ENCODE measurements at regions not wholly inside any gene's neighbourhood (a gene's known extent, or its start where the extent isn't known, plus 50 kb on each side); places are given as distances from the start of the nearest gene placed in this dataset.

DNA sequence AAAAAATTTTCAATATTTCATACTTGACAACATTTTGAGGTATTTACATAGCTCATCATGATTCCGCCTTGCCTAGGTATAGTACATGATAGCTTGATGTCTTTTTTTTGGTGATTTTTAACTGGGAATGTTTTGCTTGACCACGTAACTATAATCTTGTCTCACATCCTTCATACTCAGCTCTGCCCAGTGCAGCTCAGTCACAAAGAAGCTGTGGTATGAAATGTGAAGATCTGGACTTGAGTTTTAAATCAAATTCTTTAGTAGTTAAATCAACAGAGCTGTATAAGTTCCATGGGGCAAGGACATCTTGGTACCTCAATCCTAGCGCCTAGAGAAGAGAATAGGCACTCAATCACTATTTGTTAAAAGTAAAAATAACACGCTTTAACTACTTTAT lies 276.3 kb upstream of the DKK2 start:
- DNase-seq: peak; percentile 31

DNA sequence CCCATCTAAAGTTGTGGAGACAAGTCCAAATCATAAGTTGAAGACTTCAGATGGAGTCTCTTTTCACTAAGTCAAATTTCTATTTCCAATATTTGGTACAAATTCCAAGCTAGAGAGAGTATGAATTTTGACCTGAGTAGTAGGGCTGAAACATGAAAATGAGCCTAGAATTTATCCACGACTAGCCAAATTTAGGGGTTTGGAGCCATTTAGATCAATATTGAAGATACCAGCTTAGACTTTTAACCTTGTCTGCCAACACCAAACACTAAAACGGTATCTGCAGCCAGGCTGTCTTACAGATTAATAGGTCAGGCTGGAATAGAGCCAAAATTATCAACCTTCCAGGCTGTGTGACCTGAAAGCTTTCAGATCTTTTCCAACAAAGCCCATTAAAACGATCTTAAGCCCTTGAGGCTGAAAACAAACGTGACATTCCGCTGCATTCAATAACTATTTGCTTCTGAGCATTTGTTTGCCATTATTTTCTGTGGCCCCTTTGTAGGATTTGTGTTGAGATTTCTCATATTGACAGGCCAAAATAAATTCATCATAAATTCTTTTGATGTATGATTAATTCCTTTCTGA lies 268.7 kb upstream of the DKK2 start:
- no peak for DNase-seq

- peak; percentile 18 for DNase-seq
Observed at GRCh38 chr4:107299646-107300045, 263.5 kb upstream of the DKK2 start.

GRCh38 chr4:107292979-107293378 lies 256.9 kb upstream of the DKK2 start:
- no peak for DNase-seq

GRCh38 chr4:107283587-107284559 lies 247.8 kb upstream of the DKK2 start:
- DNase-seq: peak; percentile 94

GRCh38 chr4:107279733-107280132 lies 243.6 kb upstream of the DKK2 start:
- DNase-seq: peak; percentile 70

DNA sequence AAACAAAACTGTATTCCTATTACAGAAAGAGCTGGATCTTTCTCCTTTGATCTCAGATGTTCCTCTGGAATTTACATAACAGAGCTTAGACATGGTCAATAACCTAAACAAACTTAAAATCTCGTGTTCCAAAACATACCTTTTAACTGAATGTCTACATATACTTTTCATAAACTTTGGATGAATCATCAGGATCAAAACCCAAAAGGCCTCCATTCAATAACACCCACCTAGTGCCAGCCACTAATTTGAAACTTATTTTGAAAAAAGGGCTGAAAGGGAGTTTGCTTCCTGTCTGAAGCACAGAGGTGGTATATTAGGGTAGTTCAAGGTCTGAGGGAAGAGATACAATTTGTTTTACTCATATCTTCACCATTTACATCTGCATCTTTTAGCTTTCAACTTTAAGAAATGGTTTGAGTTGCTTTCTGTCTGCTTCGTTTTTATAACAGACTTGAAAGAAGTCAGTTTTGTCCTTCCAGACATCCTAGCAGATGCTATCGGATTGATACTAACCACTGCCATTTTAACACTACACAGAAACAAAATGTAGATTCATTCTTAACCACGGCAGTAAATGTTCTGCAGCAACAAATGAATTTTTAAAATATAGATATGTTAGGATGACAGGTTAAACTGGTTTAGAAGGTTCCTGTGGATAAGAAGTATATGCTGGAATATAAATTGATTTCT lies 242.8 kb upstream of the DKK2 start:
- peak; percentile 31 for DNase-seq

DNA sequence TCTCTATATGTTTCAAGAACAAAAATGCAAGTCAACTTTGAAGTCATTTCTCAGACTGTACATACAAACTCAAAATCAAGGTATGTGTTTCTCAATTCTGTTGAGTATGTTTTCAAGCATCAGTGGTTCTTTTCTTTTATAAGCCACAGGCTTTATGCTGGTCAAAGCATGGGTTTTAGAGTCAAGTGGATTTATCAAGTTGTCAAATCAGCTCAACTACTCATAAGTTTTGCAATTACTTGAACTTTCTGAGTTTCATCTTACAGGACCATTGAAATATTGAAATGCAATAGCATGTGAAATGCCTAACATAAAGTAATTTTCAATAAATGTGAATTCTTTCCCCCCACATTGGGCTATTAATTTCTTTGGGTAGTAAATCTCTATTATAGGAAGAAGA lies 239.9 kb upstream of the DKK2 start:
- DNase-seq: no peak

DNA sequence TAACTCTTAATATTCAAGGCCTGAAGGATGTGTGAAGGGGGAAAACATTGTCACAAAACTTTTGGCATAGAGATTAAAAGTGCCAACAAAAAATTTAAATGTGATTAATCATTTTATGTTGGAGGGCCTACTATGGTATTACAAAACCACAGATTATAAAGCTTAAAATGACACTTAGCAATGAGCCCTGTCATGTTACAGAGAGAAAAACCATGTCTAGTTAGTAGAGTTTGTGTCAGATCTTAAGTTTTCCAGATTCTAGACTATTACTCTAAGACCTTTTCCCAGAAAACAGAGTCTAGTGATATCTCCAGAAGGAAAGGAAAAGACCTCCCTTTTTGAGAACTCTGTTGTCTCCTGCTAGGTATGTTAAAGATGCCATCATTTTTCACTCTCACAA lies 239.1 kb upstream of the DKK2 start:
- no peak for DNase-seq

- DNase-seq: no peak
Observed at GRCh38 chr4:107270614-107271013, 234.5 kb upstream of the DKK2 start.

- no peak for DNase-seq
Observed at GRCh38 chr4:107269175-107269574, 233.1 kb upstream of the DKK2 start.

DNA sequence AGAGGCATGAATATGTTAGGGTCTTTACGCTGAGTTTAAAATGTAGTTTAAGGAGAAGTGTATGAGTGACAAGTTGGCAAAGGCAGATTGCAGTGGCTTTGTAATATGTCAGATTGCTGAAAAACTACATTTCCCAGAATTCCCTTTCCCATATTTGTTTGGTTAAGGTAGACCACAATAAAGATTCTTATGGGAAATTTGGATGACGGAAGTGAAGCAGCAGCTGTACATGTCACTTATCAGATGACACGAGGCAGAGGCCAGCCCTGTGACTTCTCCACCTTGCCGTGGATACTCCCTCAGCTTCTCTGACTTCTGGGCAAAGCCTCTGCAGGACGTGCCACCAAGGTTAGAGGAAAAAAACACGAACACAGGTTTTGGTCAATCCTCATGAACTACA lies 229.7 kb upstream of the DKK2 start:
- DNase-seq: no peak

GRCh38 chr4:107261241-107261874 lies 225.2 kb upstream of the DKK2 start:
- DNase-seq: peak; percentile 66

- DNase-seq: peak; percentile 78
Observed at GRCh38 chr4:107258359-107258758, 222.2 kb upstream of the DKK2 start.

- DNase-seq: peak; percentile 33
Observed at GRCh38 chr4:107255596-107255995, 219.5 kb upstream of the DKK2 start.

- peak; percentile 21 for DNase-seq
Observed at GRCh38 chr4:107255114-107255513, 219.0 kb upstream of the DKK2 start.

GRCh38 chr4:107253579-107254068 lies 217.5 kb upstream of the DKK2 start:
- DNase-seq: no peak

- DNase-seq: no peak
Observed at GRCh38 chr4:107253090-107253489, 217.0 kb upstream of the DKK2 start.

DNA sequence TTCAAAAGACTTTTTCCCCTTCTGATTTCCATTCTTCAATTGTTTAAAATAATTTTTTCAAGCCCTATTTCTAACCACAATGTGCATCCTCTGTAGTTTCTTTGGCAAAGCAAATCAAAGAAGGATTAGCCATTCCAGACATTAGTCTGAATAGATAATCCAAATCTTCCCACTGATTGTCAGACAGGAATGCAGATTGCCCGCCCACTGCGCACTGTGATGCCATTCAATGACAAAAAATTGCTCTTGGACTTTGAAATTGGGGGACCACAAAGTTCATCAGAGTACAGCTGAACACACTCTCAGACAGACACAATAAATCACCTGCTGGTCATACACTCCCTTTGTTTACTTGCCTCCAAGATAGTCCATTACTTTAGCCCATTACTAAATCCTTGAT lies 216.5 kb upstream of the DKK2 start:
- no peak for DNase-seq

DNA sequence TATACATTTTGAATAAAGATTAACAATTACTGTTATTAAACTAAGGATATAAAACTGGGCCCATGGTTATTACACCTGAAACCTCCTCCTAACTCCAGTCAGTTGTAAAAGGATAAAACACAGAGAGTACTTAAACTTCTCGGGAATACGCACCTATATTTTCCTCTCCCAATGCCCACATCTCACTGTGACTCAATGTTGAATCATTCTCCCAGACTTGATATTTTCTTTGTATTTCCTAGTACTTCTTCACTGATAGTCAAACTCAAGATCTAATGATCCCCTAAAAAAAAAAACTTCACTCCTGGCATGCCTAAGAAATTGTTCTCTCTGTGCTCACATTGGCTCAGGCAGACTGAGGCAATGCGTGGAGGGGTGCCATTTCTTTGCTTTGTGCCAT lies 212.5 kb upstream of the DKK2 start:
- no peak for DNase-seq

DNA sequence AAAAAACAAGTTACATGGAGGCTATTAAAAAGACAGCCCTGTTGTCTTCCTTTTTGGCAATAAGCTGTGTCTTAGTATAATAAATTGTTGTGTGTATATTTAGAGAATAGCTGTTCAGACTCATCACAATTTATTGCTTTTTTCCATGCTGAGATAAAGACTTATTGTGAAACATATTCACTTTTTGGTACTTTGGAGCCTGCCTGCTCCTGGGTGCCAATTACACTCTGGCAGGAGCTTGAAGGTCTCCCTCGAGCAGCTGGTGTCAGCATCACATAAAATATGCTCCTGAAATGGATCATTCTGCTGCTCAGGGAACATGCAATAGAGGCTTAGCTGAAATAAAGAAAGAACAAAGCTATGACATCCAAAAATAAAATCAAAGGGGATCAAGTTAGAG lies 211.6 kb upstream of the DKK2 start:
- no peak for DNase-seq

DNA sequence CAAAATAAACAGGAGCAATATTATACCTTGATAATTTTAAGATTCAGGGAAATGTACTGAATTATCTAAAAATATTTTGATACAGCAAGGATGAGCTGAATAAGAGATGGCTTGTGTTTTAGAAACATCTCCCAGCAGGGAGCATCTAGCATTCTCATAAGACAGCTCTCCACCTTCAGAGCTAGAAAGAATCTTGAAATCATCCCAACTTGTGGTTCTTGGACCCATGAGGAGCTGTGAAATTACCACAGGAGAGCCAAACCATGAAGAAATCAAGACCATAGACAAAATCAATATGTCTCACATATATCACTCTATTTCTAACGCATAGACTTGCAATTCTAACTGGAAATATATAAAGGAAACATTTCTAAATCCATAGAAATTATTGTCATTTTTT lies 210.6 kb upstream of the DKK2 start:
- no peak for DNase-seq

GRCh38 chr4:107243141-107243781 lies 207.1 kb upstream of the DKK2 start:
- no peak for DNase-seq

Data from EL (cell line).